Adrenal gland (tissue), 9 donors: ENCODE measurements at regions not wholly inside any gene's neighbourhood (a gene's known extent, or its start where the extent isn't known, plus 50 kb on each side); places are given as distances from the start of the nearest gene placed in this dataset.
A peak's percentile ranks its signal among the peaks of the same experiment; 100 is the strongest.

ENCODE experiments used
- DNase-seq, 7 donors: peaks; one replicate each; pipeline ENCODE4 v3.0.0-alpha.2; 2019 to 2020
- H3K27ac ChIP-seq, 5 donors: fragments of 200-600 bp; sonication (generic) in 4 of 5; 1 replicate in 3 of 5; 2 replicates in 2 of 5; pipeline versions ENCODE4 v1.5.1 to v1.8.0; 2016 to 2020; ENCODE audit warnings: mild to moderate bottlenecking in 1 of 5
- H3K27me3 ChIP-seq: fragments of 200-600 bp; 2 replicates; pipeline ENCODE4 v1.8.0; 2021
- H3K36me3 ChIP-seq, 2 donors: fragments of 200-600 bp; replicated peaks in 1 of 2; 1 replicate in 1 of 2; 2 replicates in 1 of 2; pipeline versions ENCODE4 v1.5.1 to v1.8.0; 2018 to 2022
- H3K4me1 ChIP-seq, 2 donors: fragments of 200-600 bp; replicated peaks in 1 of 2; 1 replicate in 1 of 2; 2 replicates in 1 of 2; pipeline versions ENCODE4 v1.5.1 to v1.8.0; 2018 to 2021
- H3K4me3 ChIP-seq, 4 donors: fragments of 200-600 bp; sonication (generic) in 3 of 4; one replicate each; pipeline ENCODE4 v1.5.1; 2016 to 2018
- H3K9me3 ChIP-seq, 3 donors: fragments of 200-600 bp; sonication (generic) in 1 of 3; replicated peaks in 1 of 3; 1 replicate in 2 of 3; 2 replicates in 1 of 3; pipeline versions ENCODE4 v1.5.1 to v1.8.0; 2016 to 2021
- CTCF ChIP-seq, 6 experiments: fragments of 450-650 bp in 4 of 6; fragments of 200-600 bp in 2 of 6; sonication (generic) in 1 of 6; IDR thresholded peaks; 1 replicate in 5 of 6; 2 replicates in 1 of 6; pipeline versions ENCODE4 v1.5.1 to v1.8.0; 2016 to 2021; ENCODE audit warnings: antibody characterized with exemption in 6 of 6, mild to moderate bottlenecking in 2 of 6, moderate library complexity in 1 of 6
- POLR2A ChIP-seq, 2 donors: fragments of 450-650 bp; IDR thresholded peaks; one replicate each; pipeline ENCODE4 v1.6.1; 2017; ENCODE audit warnings: antibody characterized with exemption in 2 of 2, mild to moderate bottlenecking in 2 of 2, moderate library complexity in 1 of 2
- WGBS, 4 donors: extraction: QIAGEN DNeasy Blood & Tissue Kit in 2 of 4; methylation state at CpG; one replicate each; pipeline versions ENCODE4 v1.1.5 to v1.1.7; 2013 to 2017; 5-methylcytosine and 5-hydroxymethylcytosine counted together
- intact Hi-C, 2 donors: fragments of 100-400 bp; cut with DNase I; formaldehyde crosslinking; loops; one replicate each; pipeline versions ENCODE4 v1.14.1 to v1.15.0; 2022 to 2023
- donor health status: healthy with polysubstance abuse.
- donor health status: Bipolar disorder and iron deficiency.
- donor health status: DM: yes; HTN: yes; CAD: no.
- donor health status: DM: no; HTN: no; CAD: no.
- donor health status: DM: no; HTN: no; CAD: no.

GRCh38 chr14:53547593-53547992 is 394.5 kb upstream of the DDHD1 start:
- TF ChIP-seq CTCF (IDR thresholded peaks at IDR 0.05), result no peak
- TF ChIP-seq POLR2A (IDR thresholded peaks at IDR 0.05), result no peak
- intact Hi-C loops, result loop anchor here in 1 of 2 donors (10.0 kb wide), 1 partner anchor 627 kb away; no protein-coding TSS in a partner anchor
- no peaks in the 10 kb centered on the region for H3K27me3 ChIP-seq
- H3K4me1 ChIP-seq, result no peaks in the 10 kb centered on the region
- whole genome bisulfite sequencing, 4 donors, result 87 to 98% (median 94%) methylated on average over 1 of the region's 1 CpG
- H3K36me3 ChIP-seq, result no peaks in the 10 kb centered on the region
- H3K9me3 ChIP-seq, result no peaks in the 10 kb centered on the region
- H3K4me3 ChIP-seq, result no peak overlapping the region
- DNase-seq, result no peak
- no peak overlapping the region for H3K27ac ChIP-seq

- intact Hi-C loops, result loop anchor here in 1 of 2 donors (10.0 kb wide), 1 partner anchor 630 kb away; no protein-coding TSS in a partner anchor
- Histone ChIP-seq H3K4me3 (no peak overlapping the region), H3K4me1 (no peaks in the 10 kb centered on the region), H3K9me3 (no peaks in the 10 kb centered on the region), H3K27me3 (no peaks in the 10 kb centered on the region), H3K27ac (no peak overlapping the region), H3K36me3 (no peaks in the 10 kb centered on the region)
- TF ChIP-seq CTCF (IDR thresholded peaks at IDR 0.05) (no peak), POLR2A (IDR thresholded peaks at IDR 0.05) (no peak)
- no peak for DNase-seq
These were observed 392.1 kb upstream of the DDHD1 start for GRCh38 chr14:53545217-53545616.

GRCh38 chr14:53542732-53543131 is 389.6 kb upstream of the DDHD1 start:
- WGBS, 4 donors, result 13 to 21% (median 19%) methylated on average over 3 of the region's 3 CpGs
- Histone ChIP-seq H3K27me3 (no peaks in the 10 kb centered on the region), H3K4me3 (no peak overlapping the region), H3K4me1 (peaks cover 0 to 4% of the 10 kb centered on the region in 2 donors), H3K9me3 (no peaks in the 10 kb centered on the region), H3K27ac (no peak overlapping the region), H3K36me3 (no peaks in the 10 kb centered on the region)
- peak; percentile 11 to 81 (median 39) for DNase-seq
- TF ChIP-seq POLR2A (IDR thresholded peaks at IDR 0.05), result no peak
- no peak for TF ChIP-seq CTCF (IDR thresholded peaks at IDR 0.05)
- intact Hi-C loops, result loop anchor here in 1 of 2 donors (10.0 kb wide), 1 partner anchor 632 kb away; no protein-coding TSS in a partner anchor

- no peak overlapping the region for H3K27ac ChIP-seq
- H3K4me1 ChIP-seq, result peaks cover 0 to 4% of the 10 kb centered on the region in 2 donors
- no peaks in the 10 kb centered on the region for H3K36me3 ChIP-seq
- no peaks in the 10 kb centered on the region for H3K9me3 ChIP-seq
- intact Hi-C loops, result loop anchor here in 1 of 2 donors (10.0 kb wide), 1 partner anchor 633 kb away; no protein-coding TSS in a partner anchor
- no peak for DNase-seq
- H3K4me3 ChIP-seq, result no peak overlapping the region
- no peak for TF ChIP-seq POLR2A (IDR thresholded peaks at IDR 0.05)
- no peak for TF ChIP-seq CTCF (IDR thresholded peaks at IDR 0.05)
- no peaks in the 10 kb centered on the region for H3K27me3 ChIP-seq
These were observed 388.3 kb upstream of the DDHD1 start for GRCh38 chr14:53541411-53541810.
